Lung (tissue), 11 donors: ENCODE measurements at regions not wholly inside any gene's neighbourhood (a gene's known extent, or its start where the extent isn't known, plus 50 kb on each side); places are given as distances from the start of the nearest gene placed in this dataset.

Experiments
- ATAC-seq: fragments of 200-7000 bp; cut with Tn5 transposase; one replicate; pipeline ENCODE4 v1.9.1; 2020; ENCODE audit warnings: moderate number of reproducible peaks; ENCODE audit not compliant: insufficient read depth, low FRiP score
- DNase-seq, 3 donors: peaks; one replicate each; pipeline ENCODE4 v3.0.0-alpha.2; 2013 to 2017
- H3K27ac ChIP-seq, 2 donors: one replicate each; pipeline ENCODE4 v1.5.1; 2013; ENCODE audit warnings: mild to moderate bottlenecking in 2 of 2, moderate library complexity in 2 of 2, control low read depth in 1 of 2, inconsistent platforms in 1 of 2, low read depth in 1 of 2, low read length in 1 of 2
- H3K27me3 ChIP-seq, 3 donors: one replicate each; pipeline ENCODE4 v1.5.1; 2013; ENCODE audit warnings: low read length in 2 of 3; ENCODE audit not compliant: control insufficient read depth in 3 of 3, insufficient read depth in 3 of 3
- H3K36me3 ChIP-seq, 4 donors: one replicate each; pipeline ENCODE4 v1.5.1; 2013; ENCODE audit warnings: low read length in 4 of 4, mild to moderate bottlenecking in 1 of 4, moderate library complexity in 1 of 4; ENCODE audit not compliant: control insufficient read depth in 4 of 4, insufficient read depth in 4 of 4
- H3K4me1 ChIP-seq, 5 donors: one replicate each; pipeline ENCODE4 v1.5.1; 2013; ENCODE audit warnings: low read length in 5 of 5, mild to moderate bottlenecking in 2 of 5, moderate library complexity in 1 of 5; ENCODE audit not compliant: control insufficient read depth in 5 of 5, insufficient read depth in 5 of 5
- H3K4me3 ChIP-seq: one replicate; pipeline ENCODE4 v1.5.1; 2013; ENCODE audit warnings: mild to moderate bottlenecking, control low read depth, moderate library complexity
- H3K9ac ChIP-seq, 2 donors: one replicate each; pipeline ENCODE4 v1.5.1; 2013; ENCODE audit warnings: low read length in 2 of 2, control low read depth in 1 of 2; ENCODE audit not compliant: insufficient read depth in 1 of 2
- H3K9me3 ChIP-seq, 4 donors: one replicate each; pipeline ENCODE4 v1.5.1; 2013; ENCODE audit warnings: low read length in 3 of 4, mild to moderate bottlenecking in 1 of 4, moderate library complexity in 1 of 4; ENCODE audit not compliant: control insufficient read depth in 4 of 4, insufficient read depth in 3 of 4
- CTCF ChIP-seq: IDR thresholded peaks from 2 replicates; pipeline ENCODE4 v1.5.1; 2012; ENCODE audit warnings: mild to moderate bottlenecking; ENCODE audit errors: control extremely low read depth, extremely low read depth
- WGBS, 2 donors: extraction: QIAGEN DNeasy Blood & Tissue Kit; methylation state at CpG; one replicate each; pipeline ENCODE4 v1.1.7; 2013; 5-methylcytosine and 5-hydroxymethylcytosine counted together
- donor health status: control.
- donor health status: control.
- donor health status: Bipolar disorder and iron deficiency.
- donor health status: healthy.
- donor health status: DM: yes; HTN: yes; CAD: no.

DNA sequence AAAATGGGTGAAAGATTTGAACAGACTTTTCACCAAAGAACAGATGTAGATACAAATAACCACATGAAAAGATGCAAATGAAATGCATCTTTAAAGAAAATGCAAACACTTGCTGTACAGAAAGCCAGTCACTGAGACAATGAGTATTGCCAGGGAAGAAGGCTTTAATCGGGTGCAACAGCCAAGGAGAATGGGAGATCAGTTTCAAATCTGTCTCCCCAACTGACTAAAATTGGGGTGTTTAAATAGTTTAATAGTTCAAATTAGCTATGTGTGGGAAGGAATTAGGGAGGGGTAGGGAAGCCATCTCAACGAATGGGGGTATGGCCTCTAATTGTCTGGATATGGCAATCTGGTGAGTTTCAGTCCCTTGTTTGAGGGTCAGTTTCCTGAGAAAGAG, 295.4 kb downstream of the PTTG2 start:
- H3K27ac ChIP-seq: no peak overlapping the region
- H3K36me3 ChIP-seq: no peaks in the 10 kb centered on the region
- H3K27me3 ChIP-seq: no peaks in the 10 kb centered on the region
- peaks cover 0 to 4% (median 0%) of the 10 kb centered on the region in 5 donors for H3K4me1 ChIP-seq
- no peak for DNase-seq
- H3K4me3 ChIP-seq: no peak overlapping the region
- H3K9me3 ChIP-seq: no peaks in the 10 kb centered on the region
- WGBS, 2 donors: 93 to 94% methylated on average over 2 of the region's 2 CpGs
- TF ChIP-seq CTCF: no peak
- no peak overlapping the region for H3K9ac ChIP-seq
- ATAC-seq: no peak

DNA sequence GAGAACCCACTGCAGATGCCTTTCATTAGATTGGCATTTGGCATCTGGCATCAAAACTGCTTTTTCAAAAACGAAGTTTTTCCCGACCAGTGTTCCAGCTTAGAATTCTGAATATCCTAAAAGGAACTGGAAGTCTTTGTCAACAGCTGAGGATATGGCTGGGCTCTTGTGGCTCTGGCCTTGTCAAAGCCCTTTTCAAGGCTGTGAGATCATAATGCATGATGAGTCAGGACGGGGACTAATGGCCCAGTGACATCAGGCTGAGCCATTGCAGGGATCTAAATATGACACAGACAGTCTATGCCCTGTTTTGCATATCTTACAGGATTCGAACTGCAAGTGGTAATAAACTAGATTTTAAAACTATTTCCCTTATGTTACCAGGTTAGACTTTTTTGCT, 306.4 kb downstream of the PTTG2 start:
- H3K9me3 ChIP-seq: no peaks in the 10 kb centered on the region
- ATAC-seq: no peak
- 82 to 94% methylated on average over 4 of the region's 4 CpGs for WGBS, 2 donors
- H3K4me3 ChIP-seq: no peak overlapping the region
- DNase-seq: no peak
- no peak for TF ChIP-seq CTCF
- no peaks in the 10 kb centered on the region for H3K27me3 ChIP-seq
- no peaks in the 10 kb centered on the region for H3K4me1 ChIP-seq
- no peak overlapping the region for H3K27ac ChIP-seq
- no peaks in the 10 kb centered on the region for H3K36me3 ChIP-seq
- H3K9ac ChIP-seq: no peak overlapping the region

GRCh38 chr4:38268108-38268820, 308.1 kb downstream of the PTTG2 start:
- no peak for ATAC-seq
- Histone ChIP-seq H3K27me3 (no peaks in the 10 kb centered on the region), H3K9ac (no peak overlapping the region), H3K4me3 (no peak overlapping the region), H3K27ac (no peak overlapping the region), H3K36me3 (no peaks in the 10 kb centered on the region), H3K4me1 (no peaks in the 10 kb centered on the region), H3K9me3 (no peaks in the 10 kb centered on the region)
- 93 to 98% methylated on average over 5 of the region's 5 CpGs for WGBS, 2 donors
- no peak for DNase-seq
- no peak for TF ChIP-seq CTCF

DNA sequence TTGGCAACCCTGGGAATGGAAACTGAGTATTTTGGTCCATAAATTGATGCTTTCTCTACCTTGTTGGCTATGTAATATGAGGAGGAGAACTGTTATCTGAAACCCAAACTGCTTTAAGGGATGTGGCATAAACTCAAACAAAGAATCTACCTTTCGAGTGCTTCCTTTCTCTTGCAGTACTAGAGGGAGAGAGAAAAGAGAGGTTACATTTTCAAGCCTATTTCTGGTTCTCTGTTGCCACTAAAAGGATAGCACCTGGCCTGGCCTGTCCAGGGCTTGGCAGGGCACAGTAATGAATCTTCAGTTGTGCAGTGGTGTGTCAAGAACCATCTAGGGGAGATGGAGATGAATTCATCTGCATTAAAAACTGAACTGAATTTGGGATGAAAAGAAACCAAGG, 308.6 kb downstream of the PTTG2 start:
- DNase-seq: no peak
- Histone ChIP-seq H3K9ac (no peak overlapping the region), H3K4me3 (no peak overlapping the region), H3K36me3 (no peaks in the 10 kb centered on the region), H3K27me3 (no peaks in the 10 kb centered on the region), H3K9me3 (no peaks in the 10 kb centered on the region), H3K27ac (no peak overlapping the region), H3K4me1 (no peaks in the 10 kb centered on the region)
- no peak for TF ChIP-seq CTCF
- WGBS, 2 donors: 85 to 93% methylated on average over 1 of the region's 1 CpG
- no peak for ATAC-seq
